Stimulated activated CD4-positive, alpha-beta T cell treated with anti-CD3 and anti-CD28 coated beads, TNF-alpha, amount 100 ng/mL, for 1 hour (primary cell): ENCODE measurements at regions not wholly inside any gene's neighbourhood (a gene's known extent, or its start where the extent isn't known, plus 50 kb on each side); places are given as distances from the start of the nearest gene placed in this dataset.
"Not testable (repeated sequence)": the region's sequence is repeated elsewhere in the genome, so short reads cannot be mapped to it uniquely, and the experiment has no call there.

Source experiments
- DNase-seq, 3 donors: peaks; one replicate each; pipeline ENCODE4 v3.0.0-alpha.2; 2020; ENCODE audit warnings: low read depth in 3 of 3, low spot score in 1 of 3

DNA sequence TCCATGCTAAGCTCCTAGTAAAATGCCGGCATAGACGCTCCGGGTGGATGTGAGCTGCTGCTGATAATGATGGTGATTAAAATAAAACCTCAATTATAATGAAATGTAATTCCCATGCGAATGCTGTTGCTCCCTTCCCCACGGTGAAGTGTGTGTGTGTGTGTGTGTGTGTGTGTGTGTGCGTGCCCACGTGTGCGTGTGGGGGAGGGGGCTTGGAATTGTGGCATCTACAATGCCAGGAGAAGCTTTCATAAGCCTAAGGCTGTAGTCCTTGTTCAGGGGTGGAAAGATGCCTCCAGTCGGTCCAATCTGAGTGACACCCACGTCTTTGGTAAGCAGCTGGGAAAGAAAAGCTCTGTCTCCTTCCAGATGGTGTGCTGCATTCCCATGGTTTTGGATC lies 137.9 kb downstream of the CDH26 start:
- no peak for DNase-seq

DNA sequence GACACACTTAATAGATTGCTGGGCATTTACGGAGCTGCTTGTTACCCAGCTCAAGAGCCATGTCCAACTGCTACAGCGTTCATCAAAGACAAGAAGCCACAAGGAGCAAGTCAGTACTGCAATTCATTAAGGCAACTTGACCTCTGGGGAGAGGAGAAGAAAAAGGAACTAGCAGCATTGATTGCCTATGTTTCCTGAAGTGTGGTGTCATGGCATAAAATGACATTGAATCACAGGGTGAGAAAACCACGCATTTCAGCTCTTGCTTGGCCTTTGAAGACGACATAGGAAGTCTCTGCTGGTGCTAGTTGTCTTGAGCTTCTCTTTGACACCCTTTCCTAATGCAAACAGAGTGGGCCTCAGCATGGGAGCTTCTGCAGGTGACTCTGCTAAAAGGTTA lies 139.1 kb downstream of the CDH26 start:
- DNase-seq = no peak

DNA sequence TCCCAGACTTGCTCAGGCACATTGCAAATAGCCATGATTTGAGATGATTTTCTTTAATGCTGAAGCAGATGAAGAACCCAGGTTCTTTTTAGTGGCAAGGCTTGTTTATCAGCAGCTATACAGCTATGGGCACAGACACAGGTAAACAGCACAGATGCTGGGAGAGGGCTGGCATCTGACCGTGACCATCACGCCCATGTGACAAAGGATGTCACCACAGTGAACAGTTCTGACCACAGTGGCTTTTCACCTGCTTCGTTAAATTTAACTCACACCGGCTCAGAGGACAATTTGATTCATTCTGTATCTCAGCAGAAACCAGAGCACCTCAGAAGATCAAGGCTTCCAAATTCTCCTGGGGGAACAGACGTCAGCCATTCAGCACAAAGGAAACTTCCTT lies 142.6 kb downstream of the CDH26 start:
- no peak for DNase-seq

DNA sequence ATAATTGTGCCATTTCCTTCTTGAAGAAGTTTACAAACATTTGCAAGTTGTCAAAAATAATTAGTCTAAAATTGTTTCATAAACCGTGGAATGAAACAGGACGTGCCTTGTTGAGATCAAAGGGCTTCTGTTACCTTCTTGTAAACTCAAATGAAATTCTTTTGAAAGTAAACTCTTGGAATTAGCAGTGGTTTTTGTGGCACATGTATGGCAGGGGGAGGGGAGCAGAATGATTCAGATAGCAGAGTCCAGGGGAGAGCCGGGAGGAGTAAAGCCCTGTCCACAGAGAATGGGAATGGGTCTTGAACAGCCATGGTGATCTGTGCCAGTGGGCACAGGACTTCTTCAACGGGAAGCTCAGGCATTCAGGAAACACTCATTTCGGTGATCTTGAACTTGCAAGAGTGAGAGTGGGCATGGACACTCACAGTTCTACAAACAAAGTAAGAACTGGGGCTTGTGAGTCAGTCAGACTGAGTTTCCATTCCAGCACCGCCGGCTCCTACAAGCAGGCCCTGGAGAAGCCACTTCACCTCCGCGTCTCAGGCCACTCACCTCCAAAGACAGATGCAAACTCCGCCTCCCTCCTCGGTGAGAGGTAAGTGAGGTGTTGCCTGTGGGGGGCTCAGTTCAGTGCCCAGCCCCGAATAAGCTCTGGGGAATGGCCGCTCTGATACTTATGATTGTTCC lies 143.1 kb downstream of the CDH26 start:
- no peak for DNase-seq

DNA sequence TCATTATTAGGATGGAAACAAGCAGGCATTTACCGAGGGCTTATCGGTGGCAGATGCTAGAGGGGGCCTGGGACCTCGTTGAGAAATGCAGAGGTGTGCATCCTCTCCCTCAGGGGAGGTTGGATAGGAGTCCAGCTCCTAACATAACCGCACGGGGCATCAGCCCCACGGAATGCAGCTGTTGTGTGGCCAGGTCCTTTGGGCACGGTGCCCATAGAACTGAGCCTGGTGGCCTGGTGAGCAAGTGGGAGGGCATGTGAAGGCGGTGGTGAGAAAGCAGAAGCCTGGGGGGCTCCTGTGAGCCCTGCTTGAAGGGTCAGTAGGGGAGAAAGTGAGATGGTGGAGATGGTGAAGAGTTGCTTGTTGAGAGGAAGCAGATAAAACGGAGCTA lies 143.7 kb downstream of the CDH26 start:
- DNase-seq = no peak

DNA sequence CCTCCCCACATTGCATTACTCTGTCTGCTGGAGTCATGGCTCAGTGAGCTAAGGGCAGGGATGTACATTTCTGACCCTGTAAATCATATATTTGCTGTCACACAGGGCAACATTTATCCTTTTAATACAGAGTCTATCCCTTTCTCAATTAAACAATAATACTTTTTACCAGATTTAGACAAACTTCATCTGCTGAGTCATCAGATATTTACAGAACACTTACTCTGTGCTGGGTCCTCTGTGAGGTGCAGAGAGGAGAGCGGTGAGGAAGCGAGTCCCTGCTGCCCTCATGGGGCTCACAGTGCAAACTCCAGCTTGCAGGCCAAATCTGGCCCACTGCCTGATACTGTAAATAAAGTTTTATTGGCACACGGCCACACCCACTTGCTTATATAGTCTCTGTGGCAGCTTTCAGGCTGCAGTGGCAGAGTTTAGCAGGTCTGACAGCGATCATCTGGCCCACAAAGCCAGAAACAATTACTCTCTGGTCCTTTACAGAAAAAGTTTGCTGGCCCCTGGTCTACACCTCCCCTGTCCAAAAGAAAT lies 144.5 kb downstream of the CDH26 start:
- DNase-seq = no peak

DNA sequence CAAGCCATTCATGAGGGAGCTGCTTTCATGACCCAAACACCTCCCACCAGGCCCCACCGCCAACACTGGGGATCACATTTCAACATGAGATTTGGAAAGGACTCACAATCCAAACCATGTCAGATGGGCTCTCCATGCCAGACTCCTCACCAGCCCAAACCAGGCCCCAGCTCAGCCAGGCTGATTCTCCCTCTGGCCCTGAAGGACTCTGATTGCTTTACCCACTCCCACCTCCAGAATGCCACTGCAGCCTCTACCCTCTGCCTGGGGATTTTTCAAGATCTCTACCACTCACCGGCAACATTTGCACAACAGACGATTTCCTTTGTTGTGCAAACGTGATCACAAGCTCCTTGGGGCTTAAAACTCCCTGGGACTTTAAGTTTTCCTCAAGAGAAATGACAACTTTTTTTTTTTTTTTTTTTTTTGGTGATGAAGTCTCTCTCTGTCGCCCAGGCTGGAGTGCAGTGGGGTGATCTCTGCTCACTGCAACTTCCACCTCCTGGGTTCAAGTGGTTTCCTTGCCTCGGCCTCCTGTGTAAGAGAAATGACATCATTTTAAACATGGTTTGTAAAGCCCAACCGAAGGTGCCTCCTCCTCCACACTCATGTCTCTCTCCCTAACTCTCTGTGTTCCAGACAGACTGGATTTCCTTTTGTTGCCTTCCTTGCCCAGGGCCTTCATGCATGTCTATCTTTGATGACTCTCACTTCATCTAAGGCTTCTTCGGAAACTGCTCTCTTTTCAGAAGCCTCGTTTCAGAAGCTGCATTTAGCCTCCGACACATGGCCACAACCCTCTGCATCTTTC lies 147.0 kb downstream of the CDH26 start:
- no peak for DNase-seq

DNA sequence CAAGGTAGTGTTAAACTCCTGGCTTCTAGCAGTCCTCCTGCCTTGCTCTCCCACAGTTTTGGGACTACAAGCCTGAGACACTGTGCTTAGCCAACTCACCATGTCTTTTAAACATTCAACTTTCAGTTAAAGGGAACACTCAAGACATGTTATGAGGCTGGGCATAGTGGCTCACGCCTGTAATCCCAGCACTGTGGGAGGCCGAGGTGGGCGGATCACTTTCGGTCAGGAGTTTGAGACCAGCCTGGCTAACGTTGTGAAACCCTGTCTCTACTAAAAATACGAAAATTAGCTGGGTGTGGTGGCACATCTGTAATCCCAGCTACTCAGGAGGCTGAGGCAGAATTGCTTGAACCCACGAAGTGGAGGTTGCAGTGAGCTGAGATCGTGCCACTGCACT lies 148.0 kb downstream of the CDH26 start:
- not testable (repeated sequence) for DNase-seq

DNA sequence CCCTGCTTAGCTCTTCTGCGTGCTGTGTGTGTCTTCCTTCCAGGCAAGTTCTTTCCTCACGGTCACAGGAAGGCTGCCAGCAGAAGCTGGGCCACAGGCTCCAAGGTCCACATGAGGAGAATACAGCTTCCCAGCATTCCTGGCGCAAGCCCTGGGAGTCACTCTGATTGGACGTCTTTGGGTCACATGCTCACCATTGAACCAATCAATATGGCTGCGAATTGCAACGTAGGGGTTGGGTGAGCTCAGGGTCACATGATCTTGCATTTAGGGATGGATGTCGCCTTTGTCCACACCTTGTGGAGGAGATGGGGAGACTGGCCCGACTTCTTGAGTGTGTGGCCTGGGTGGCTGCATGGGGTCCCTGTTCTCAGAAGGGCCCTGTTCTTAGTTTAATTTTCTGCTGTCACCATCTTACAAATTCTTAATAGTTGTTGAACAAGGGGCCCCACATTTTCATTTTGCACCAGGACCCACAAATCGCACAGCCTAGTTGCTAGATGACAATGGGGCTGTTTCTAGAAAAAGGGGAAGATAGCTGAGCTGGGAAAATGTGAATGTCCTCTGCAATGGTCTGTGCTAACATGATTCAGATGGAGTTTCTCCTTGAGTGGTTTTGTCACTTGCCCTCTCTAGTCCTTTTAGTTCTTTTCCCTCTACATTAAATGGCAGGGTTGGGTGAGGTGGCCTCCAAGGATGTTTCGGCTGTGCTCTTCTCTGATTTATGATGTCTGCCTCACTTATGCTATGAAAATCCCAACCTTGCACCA lies 149.6 kb downstream of the CDH26 start:
- no peak for DNase-seq

DNA sequence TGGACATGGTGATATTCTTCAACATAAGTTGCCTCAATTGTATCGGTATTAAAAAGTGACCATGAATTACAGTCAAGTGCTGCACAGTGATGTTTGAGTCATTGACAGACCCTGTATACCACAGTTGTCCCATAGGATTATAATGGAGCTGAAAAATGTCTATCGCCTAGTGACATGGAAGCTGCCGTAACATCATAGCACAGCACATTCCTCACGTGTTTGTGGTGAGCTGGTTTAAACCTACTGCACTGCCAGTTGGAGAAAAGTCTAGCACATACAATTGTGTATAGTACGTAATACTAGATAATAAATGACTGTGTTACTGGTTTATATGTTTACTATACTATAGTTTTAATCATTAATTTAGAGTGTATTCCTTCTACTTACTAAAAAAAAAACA lies 150.2 kb downstream of the CDH26 start:
- no peak for DNase-seq

DNA sequence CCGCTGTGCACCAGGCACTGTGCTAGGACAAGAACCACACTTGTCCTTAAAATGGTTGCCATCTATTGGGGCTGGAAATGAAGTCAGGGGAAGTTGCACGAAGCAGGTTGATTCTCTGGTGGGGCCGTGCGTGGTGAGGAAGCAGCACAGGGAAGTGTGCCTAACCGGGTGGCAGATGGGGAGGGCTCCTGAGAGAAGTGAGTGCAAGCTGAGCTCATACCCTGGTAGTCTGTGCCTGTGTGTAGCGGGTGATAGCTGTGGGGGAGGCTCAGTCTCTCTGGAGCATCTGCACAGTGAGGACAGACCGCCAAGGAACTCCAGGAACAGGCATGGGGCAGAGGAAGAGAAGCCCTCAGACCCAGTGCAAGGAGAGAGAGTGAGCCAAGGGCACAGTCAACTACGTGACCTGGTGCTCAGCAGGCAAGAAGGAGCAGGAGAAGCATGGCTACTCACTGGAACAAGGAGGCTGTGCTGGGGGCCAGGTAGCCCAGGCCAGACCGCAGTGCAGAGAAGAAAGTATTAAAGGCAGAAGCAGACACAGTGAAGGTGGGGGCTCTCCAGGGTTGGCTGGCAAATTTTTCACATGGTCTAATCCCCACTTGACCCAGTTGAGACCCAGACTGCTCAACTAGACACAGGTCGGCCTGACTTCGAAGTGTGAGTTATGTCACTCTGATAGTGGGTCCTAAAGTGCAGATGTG lies 155.0 kb downstream of the CDH26 start:
- no peak for DNase-seq

DNA sequence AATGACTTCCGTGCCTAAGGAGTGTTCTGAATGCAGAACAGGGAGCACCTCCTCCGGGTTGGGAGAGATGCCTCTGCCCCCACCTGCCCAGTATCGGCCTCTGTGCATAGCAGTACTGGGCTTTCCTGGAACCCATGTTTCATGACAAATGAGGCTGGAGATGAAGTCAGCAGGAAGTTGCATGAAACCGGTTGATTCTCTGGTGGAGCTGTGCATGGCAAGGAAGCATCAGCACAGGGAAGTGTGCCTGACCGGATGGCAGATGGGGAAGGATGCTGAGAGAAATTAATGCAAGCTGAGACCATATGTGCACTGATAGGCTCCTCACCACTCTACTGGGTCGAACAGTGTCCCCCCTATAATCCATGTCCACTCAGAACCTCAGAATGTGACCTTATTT lies 155.5 kb downstream of the CDH26 start:
- no peak for DNase-seq

DNA sequence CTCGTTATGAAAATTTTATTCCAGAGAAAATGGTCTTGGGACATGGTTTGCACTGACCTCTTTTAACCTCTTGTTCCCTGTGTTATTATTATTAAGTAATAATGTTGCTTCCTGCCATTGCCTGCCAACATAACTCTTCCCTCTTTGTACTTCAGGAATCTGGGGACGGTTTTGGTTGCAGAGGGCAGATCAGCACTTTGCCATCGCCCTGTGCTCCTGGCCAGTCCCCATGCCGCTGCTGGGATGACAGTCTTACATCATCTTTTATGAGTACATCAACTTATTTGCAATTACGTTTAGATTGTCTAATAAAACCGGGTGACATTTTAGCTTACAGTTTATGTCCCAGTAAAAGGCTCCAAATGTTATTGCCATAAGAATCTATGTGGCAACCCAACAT lies 157.2 kb downstream of the CDH26 start:
- no peak for DNase-seq

DNA sequence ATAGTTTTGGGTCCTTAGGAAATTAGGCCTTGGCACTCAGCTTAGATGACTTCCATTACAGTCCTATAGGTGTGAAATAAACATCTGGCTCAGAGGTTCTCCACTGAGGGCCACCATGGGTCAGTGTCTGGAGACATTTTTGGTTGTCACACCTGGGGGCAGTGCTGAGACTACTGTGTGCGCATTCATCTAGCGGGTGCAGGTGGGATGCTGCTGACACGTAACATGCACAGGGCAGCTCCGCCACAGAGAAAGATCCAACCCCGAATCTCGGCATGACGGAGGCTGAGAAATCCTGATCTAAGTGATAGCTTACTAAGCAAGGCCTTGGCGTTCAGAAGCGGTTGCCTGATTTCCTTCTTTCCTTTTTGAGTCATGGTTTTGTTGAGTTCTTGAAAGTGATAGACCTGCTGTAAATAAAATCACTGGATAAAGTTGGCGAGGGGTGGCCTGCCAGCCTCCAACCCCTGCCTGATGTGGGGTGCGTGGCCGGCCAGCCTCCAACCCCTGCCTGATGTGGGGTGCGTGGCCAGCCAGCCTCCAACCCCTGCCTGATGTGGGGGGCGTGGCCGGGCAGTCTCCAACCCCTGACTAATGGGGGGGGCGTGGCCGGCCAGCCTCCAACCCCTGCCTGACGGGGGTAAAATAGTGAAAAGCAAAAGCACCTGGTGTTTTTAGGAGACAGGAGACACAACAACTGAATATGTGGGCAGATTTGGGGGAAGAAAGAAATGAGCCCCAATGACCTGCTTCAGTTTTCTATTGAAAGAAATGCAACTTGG lies 158.1 kb downstream of the CDH26 start:
- DNase-seq = no peak

DNA sequence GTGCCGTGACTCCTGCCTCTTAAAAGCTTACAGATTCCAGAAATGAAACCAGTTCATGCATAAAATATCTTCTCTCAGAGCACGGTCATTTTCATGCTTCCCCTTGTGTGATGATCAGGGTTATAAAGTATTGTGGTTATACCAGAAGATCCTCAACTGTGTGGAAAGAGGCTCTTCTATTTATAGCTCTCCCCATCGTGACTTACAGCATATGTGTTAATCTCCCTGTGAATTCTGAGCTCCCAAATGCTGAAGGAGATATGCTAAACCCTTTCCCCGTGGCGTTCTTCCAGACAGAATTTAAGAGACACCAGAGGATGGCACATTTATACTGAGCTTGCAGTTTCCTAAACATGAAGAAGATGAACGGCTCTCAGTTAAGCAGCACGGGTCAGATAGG lies 158.8 kb downstream of the CDH26 start:
- no peak for DNase-seq

DNA sequence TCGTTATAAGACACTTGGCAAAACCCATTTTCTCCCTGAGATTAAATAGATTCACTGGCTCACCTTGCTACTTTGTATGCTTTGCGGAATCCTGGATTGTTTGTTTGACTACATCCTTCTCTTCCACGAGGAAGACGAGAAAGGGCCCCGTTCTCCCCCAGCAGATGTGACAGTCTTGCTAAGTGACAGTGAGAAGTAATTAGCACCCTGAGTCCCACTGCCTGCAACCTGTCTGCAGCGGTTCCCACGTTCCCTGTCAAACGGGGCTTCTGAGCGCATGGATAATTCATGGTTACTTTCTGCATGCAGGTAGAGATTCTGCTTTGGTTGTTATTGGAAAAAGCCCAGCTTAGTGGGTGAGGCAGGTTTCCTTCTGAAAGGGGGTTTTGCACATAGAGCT lies 163.7 kb downstream of the CDH26 start:
- DNase-seq = no peak

DNA sequence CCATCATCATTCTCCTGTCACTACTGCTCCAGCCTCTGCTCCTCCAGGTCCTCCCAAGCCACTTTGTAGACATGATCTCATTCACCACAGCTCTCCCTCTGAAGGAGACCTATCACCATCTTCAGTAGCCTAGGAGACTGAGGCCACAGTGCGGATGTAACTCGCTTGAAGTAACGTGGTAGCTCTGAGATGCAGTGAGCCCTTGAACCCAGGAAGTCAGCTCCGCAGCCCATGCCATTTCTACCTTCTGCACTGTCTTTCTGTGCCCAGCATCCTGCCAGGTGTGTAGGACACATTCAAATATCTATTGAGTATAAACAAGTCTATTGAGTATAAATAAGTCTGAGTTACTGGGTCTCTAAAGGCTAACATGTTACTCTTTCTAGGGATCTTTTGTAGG lies 164.4 kb downstream of the CDH26 start:
- DNase-seq = no peak

DNA sequence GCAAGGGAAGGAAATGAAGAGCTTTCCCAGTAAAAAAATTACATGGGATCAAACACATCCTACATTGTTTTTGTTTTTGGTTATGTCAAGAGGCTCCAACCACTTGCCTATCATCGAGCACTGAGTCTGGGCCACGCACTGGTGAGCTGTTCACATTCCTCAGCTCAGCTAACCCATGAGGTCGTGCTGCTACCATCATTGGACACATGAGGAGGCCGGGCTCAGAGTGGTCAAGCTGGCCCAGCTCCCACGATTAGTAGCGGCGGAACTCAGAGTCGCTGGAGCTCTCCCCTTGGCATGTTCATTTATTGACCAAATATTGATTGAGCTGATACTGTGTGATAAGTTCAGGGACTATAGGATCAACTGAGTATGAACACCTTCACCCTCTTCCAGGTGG lies 164.9 kb downstream of the CDH26 start:
- DNase-seq = no peak

DNA sequence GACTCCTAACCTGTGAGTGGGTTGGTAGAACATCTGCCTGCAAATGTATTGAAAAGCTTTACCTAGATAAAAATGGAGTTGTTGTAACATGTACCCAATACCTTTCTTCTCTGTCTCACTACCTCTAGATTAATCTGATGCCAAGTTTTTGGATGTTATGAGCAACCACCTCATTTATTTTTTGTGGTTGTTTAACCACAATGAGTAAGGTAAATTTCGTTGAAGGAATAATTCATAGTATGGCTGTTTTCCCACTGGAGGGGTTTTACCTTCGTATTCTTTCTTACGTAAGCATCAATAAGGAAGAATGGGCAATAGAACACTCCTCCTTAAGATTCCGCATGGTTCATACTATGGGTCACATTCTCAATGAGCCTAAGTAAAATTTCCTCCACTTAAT lies 165.4 kb downstream of the CDH26 start:
- DNase-seq = no peak

DNA sequence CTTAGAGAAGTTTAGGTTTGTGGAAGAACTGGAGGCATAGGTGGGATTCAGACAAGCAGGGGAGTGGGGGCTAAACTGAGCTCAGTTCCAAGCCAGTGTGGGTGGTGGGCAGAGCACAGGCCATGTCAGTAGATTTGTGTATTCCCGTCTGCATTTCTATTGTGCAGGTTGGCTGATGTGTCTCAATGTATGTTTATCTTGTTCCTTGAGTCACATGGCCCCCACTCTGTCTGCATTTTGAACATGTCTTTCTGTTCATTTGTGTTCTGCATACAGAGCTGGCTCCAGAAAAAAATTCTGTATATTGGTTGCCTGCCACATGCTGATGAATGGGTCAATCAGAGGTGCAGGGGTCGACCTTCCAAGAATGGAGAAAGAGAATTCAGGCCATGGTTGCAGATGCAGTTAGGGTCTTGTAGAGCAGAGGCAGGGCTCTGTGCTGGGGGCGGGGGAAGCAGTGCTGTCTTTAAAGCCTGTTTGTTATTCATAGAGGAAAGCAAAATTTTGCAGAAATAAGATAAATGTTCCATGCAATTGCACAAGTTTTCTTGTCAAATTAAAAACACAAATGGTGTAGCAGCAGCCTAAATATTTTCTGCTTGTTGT lies 166.7 kb downstream of the CDH26 start:
- DNase-seq = no peak
